ENCODE measurements at regions not wholly inside any gene's neighbourhood (a gene's known extent, or its start where the extent isn't known, plus 50 kb on each side); places are given as distances from the start of the nearest gene placed in this dataset.

DNA sequence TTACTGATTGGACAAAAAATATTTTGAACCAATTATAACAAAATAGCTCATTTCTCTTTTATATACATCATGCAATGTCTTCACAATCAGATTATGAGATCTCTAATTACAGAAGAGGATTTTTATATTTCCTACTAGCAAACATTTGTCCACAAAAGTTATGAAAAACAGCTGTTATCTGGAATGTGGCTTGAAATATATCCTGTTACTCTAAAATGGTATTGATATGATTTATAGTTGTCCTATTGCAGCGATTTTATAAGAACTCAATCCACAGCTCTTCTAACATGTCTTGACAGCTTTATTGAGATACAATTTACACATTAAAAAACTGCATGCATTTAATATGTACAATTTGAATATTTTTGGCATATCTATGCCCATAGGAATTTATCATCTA lies 779.9 kb upstream of the ACO1 start:
- TF ChIP-seq BACH1 (IDR thresholded peaks at IDR 0.05; ENCODE audit: low read length) = no peak
- TF ChIP-seq, protein P1, sequence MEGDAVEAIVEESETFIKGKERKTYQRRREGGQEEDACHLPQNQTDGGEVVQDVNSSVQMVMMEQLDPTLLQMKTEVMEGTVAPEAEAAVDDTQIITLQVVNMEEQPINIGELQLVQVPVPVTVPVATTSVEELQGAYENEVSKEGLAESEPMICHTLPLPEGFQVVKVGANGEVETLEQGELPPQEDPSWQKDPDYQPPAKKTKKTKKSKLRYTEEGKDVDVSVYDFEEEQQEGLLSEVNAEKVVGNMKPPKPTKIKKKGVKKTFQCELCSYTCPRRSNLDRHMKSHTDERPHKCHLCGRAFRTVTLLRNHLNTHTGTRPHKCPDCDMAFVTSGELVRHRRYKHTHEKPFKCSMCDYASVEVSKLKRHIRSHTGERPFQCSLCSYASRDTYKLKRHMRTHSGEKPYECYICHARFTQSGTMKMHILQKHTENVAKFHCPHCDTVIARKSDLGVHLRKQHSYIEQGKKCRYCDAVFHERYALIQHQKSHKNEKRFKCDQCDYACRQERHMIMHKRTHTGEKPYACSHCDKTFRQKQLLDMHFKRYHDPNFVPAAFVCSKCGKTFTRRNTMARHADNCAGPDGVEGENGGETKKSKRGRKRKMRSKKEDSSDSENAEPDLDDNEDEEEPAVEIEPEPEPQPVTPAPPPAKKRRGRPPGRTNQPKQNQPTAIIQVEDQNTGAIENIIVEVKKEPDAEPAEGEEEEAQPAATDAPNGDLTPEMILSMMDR (IDR thresholded peaks at IDR 0.05; ENCODE audit: control extremely low read depth in 1 of 3, insufficient read depth in 1 of 3, low read depth in 1 of 3, low read length in 3 of 3) = no peak
- no peak for TF ChIP-seq POLR2A (IDR thresholded peaks at IDR 0.05; ENCODE audit: control extremely low read depth in 1 of 2, low read depth in 2 of 2, low read length in 2 of 2)
- TF ChIP-seq YY1 (IDR thresholded peaks at IDR 0.05; ENCODE audit: low read depth, low read length) = no peak
- no peak for TF ChIP-seq TEAD4 (IDR thresholded peaks at IDR 0.05; ENCODE audit: low read depth, low read length)
- TF ChIP-seq, protein P2, sequence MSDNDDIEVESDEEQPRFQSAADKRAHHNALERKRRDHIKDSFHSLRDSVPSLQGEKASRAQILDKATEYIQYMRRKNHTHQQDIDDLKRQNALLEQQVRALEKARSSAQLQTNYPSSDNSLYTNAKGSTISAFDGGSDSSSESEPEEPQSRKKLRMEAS (IDR thresholded peaks at IDR 0.05) = no peak
